NB4 (cell line): ENCODE measurements at regions not wholly inside any gene's neighbourhood (a gene's known extent, or its start where the extent isn't known, plus 50 kb on each side); places are given as distances from the start of the nearest gene placed in this dataset.

Experiments
- CTCF ChIP-seq: IDR thresholded peaks from one replicate; pipeline ENCODE4 v1.5.1; 2012; ENCODE audit warnings: low read depth, low read length
- MAX ChIP-seq: IDR thresholded peaks from 2 replicates; pipeline ENCODE4 v1.6.1; 2011; ENCODE audit warnings: low read depth, low read length
- MYC ChIP-seq: IDR thresholded peaks from 2 replicates; pipeline ENCODE4 v1.6.1; 2011; ENCODE audit warnings: low read depth, low read length
- POLR2A ChIP-seq: IDR thresholded peaks from 2 replicates; pipeline ENCODE4 v1.6.1; 2011; ENCODE audit warnings: mild to moderate bottlenecking; ENCODE audit not compliant: insufficient read length; ENCODE audit errors: extremely low read depth

- TF ChIP-seq CTCF (no peak), POLR2A (no peak), MYC (no peak), MAX (no peak)
These were observed 912.7 kb upstream of the LRFN5 start for GRCh38 chr14:40694023-40694422.
